Neural progenitor cell (in vitro differentiated cells): ENCODE measurements at regions not wholly inside any gene's neighbourhood (a gene's known extent, or its start where the extent isn't known, plus 50 kb on each side); places are given as distances from the start of the nearest gene placed in this dataset.

ENCODE experiments used
- EZH2 ChIP-seq: fragments of 200-600 bp; sonication (generic); IDR thresholded peaks from 2 replicates; pipeline ENCODE4 v1.6.1; 2017; ENCODE audit warnings: antibody characterized with exemption, mild to moderate bottlenecking, moderate library complexity
- TF ChIP-seq, protein P1 (sequence below): fragments of 200-600 bp; sonication (generic); IDR thresholded peaks from 2 replicates; pipeline ENCODE4 v1.5.1; 2017; ENCODE audit warnings: antibody characterized with exemption, mild to moderate bottlenecking

- TF ChIP-seq, protein P1, sequence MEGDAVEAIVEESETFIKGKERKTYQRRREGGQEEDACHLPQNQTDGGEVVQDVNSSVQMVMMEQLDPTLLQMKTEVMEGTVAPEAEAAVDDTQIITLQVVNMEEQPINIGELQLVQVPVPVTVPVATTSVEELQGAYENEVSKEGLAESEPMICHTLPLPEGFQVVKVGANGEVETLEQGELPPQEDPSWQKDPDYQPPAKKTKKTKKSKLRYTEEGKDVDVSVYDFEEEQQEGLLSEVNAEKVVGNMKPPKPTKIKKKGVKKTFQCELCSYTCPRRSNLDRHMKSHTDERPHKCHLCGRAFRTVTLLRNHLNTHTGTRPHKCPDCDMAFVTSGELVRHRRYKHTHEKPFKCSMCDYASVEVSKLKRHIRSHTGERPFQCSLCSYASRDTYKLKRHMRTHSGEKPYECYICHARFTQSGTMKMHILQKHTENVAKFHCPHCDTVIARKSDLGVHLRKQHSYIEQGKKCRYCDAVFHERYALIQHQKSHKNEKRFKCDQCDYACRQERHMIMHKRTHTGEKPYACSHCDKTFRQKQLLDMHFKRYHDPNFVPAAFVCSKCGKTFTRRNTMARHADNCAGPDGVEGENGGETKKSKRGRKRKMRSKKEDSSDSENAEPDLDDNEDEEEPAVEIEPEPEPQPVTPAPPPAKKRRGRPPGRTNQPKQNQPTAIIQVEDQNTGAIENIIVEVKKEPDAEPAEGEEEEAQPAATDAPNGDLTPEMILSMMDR, result no peak
- no peak for TF ChIP-seq EZH2
Measured at GRCh38 chr20:50258790-50259483, 68.3 kb downstream of the CEBPB start.
